ENCODE measurements at regions not wholly inside any gene's neighbourhood (a gene's known extent, or its start where the extent isn't known, plus 50 kb on each side); places are given as distances from the start of the nearest gene placed in this dataset.

DNA sequence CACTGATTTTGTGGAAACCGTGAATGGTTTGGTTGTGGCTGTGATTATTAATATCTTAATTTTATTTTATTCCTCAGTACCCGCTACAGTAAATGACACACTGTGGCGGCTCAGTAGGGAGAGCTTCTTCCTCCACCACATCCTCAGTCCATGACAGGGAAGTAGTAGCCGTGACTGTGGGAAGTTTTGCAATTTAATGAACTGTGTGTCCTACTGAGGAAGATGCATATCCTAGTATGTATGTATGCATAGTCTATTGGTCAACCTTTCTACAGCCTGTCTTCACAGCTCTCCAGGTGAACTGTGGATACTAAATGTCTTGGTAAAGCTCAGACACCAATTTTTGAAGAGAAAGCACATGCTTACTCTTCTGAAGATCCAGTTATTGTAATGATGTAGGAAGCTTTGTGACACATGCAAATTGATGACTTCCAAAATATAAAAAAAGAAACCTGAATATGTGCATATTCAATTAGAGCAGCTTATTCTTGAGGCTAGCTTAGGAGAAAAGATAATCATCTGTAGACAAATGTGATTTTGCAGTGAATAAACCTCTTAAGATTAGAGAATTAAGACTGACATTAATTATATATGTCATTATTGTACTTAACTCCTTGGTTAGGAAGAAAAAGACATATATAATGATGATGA, 384.3 kb upstream of the CNTNAP5 start:
- TF ChIP-seq, protein P1, sequence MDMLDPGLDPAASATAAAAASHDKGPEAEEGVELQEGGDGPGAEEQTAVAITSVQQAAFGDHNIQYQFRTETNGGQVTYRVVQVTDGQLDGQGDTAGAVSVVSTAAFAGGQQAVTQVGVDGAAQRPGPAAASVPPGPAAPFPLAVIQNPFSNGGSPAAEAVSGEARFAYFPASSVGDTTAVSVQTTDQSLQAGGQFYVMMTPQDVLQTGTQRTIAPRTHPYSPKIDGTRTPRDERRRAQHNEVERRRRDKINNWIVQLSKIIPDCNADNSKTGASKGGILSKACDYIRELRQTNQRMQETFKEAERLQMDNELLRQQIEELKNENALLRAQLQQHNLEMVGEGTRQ (IDR thresholded peaks at IDR 0.05): no peak
- TF ChIP-seq, protein P2, sequence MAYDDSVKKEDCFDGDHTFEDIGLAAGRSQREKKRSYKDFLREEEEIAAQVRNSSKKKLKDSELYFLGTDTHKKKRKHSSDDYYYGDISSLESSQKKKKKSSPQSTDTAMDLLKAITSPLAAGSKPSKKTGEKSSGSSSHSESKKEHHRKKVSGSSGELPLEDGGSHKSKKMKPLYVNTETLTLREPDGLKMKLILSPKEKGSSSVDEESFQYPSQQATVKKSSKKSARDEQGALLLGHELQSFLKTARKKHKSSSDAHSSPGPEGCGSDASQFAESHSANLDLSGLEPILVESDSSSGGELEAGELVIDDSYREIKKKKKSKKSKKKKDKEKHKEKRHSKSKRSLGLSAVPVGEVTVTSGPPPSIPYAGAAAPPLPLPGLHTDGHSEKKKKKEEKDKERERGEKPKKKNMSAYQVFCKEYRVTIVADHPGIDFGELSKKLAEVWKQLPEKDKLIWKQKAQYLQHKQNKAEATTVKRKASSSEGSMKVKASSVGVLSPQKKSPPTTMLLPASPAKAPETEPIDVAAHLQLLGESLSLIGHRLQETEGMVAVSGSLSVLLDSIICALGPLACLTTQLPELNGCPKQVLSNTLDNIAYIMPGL (CRISPR knock-in tag; IDR thresholded peaks at IDR 0.05; ENCODE audit: borderline replicate concordance): no peak
- TF ChIP-seq, protein P3, sequence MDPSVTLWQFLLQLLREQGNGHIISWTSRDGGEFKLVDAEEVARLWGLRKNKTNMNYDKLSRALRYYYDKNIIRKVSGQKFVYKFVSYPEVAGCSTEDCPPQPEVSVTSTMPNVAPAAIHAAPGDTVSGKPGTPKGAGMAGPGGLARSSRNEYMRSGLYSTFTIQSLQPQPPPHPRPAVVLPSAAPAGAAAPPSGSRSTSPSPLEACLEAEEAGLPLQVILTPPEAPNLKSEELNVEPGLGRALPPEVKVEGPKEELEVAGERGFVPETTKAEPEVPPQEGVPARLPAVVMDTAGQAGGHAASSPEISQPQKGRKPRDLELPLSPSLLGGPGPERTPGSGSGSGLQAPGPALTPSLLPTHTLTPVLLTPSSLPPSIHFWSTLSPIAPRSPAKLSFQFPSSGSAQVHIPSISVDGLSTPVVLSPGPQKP (IDR thresholded peaks at IDR 0.05; ENCODE audit: low read depth, low read length): no peak
- TF ChIP-seq BHLHE40 (IDR thresholded peaks at IDR 0.05; ENCODE audit: low read depth, low read length): no peak
- TF ChIP-seq, protein P4, sequence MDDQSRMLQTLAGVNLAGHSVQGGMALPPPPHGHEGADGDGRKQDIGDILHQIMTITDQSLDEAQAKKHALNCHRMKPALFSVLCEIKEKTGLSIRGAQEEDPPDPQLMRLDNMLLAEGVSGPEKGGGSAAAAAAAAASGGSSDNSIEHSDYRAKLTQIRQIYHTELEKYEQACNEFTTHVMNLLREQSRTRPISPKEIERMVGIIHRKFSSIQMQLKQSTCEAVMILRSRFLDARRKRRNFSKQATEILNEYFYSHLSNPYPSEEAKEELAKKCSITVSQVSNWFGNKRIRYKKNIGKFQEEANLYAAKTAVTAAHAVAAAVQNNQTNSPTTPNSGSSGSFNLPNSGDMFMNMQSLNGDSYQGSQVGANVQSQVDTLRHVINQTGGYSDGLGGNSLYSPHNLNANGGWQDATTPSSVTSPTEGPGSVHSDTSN (IDR thresholded peaks at IDR 0.05): no peak
- TF ChIP-seq CEBPB (IDR thresholded peaks at IDR 0.05): no peak
- no peak for TF ChIP-seq SMC3 (IDR thresholded peaks at IDR 0.05)
- TF ChIP-seq CBX2 (IDR thresholded peaks at IDR 0.05; ENCODE audit: borderline replicate concordance, low read depth): no peak
- TF ChIP-seq RAD21 (conservative IDR thresholded peaks at IDR 0.05 in 1 of 2, IDR thresholded peaks at IDR 0.05 in 1 of 2): no peak
- TF ChIP-seq HDAC2 (IDR thresholded peaks at IDR 0.05): no peak
- ATAC-seq: no peak
- CTCF ChIA-PET: no interaction called here
- POLR2A ChIA-PET: no interaction called here
- Histone ChIP-seq H3K9me3 (0 out of 3 replicates have a peak, but pooled peaks cover 2% of the 10 kb centered on the region), H3K4me3 (no peak overlapping the region), H3K4me1 (no peaks in the 10 kb centered on the region), H3K4me2 (no peak overlapping the region), H3K27ac (no peak overlapping the region)
- 1% methylated on average over 4 of the region's 4 CpGs for WGBS (ENCODE audit: missing lambda C conversion rate)
- DNase-seq (ENCODE audit: low read depth in 1 of 2, low spot score in 1 of 2): no peak
- no peak for FAIRE-seq

DNA sequence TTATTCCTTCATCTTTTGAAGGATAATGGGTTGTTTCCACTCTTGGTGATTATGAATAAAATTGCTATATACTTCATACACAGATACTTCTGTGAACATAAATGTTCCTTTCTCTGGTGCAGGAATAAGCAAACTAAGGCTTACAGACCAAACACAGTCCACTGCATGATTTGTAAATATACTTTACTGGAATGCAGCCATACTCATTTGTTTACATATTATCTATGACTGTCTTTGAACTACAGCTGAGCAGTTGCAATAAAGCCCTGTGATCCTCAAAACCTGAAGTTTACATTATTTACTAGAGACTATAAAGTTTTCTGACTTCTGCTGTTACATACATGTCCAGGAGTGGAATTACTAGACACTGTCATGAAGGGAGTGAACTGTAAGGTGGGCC, 381.0 kb upstream of the CNTNAP5 start:
- Histone ChIP-seq H3K27ac (no peak overlapping the region), H3K4me2 (no peak overlapping the region), H3K9me3 (0 out of 3 replicates have a peak, but pooled peaks cover 2% of the 10 kb centered on the region), H3K4me1 (no peaks in the 10 kb centered on the region), H3K4me3 (no peak overlapping the region)
- TF ChIP-seq JUNB (IDR thresholded peaks at IDR 0.05) (no peak), MAFK (IDR thresholded peaks at IDR 0.05; ENCODE audit: partially characterized antibody) (no peak), RARB (CRISPR knock-in tag; IDR thresholded peaks at IDR 0.05) (no peak), EHMT2 (IDR thresholded peaks at IDR 0.05; ENCODE audit: low read depth) (no peak), RFX5 (IDR thresholded peaks at IDR 0.05) (no peak)
- TF ChIP-seq, protein P5, sequence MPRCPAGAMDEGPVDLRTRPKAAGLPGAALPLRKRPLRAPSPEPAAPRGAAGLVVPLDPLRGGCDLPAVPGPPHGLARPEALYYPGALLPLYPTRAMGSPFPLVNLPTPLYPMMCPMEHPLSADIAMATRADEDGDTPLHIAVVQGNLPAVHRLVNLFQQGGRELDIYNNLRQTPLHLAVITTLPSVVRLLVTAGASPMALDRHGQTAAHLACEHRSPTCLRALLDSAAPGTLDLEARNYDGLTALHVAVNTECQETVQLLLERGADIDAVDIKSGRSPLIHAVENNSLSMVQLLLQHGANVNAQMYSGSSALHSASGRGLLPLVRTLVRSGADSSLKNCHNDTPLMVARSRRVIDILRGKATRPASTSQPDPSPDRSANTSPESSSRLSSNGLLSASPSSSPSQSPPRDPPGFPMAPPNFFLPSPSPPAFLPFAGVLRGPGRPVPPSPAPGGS (IDR thresholded peaks at IDR 0.05): no peak
- ATAC-seq: no peak
- no peak for FAIRE-seq
- DNase-seq (ENCODE audit: low read depth in 1 of 2, low spot score in 1 of 2): no peak
- CTCF ChIA-PET: no interaction called here
- POLR2A ChIA-PET: no interaction called here

DNA sequence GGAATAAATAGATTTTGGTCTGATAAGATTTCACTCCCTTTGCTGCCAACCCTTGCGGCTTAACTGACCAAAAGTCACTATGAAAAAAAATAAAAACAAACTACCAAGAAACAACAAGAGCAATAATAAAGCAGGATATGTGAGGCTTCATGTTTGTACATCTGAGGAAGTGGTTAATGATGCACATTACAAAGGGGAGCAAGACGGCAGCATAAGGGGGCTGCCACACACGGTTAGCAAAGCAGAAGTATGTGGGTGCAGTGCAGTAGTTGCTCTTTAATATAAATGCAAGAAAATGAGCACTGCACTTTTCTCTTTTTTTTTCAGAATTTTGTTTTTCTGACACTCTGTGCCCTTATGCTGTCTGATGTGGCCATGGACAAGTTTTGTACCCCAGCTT, 377.1 kb upstream of the CNTNAP5 start:
- ChIA-PET CTCF (no interaction called here), POLR2A (no interaction called here)
- WGBS (ENCODE audit: missing lambda C conversion rate): 8% methylated on average over 3 of the region's 3 CpGs
- no peak for DNase-seq (ENCODE audit: low read depth in 1 of 2, low spot score in 1 of 2)
- Histone ChIP-seq H3K4me2 (no peak overlapping the region), H3K9me3 (0 out of 3 replicates have a peak, but pooled peaks cover 2% of the 10 kb centered on the region), H3K4me3 (no peak overlapping the region), H3K27ac (no peak overlapping the region), H3K4me1 (no peaks in the 10 kb centered on the region)
- no peak for FAIRE-seq
- ATAC-seq: no peak
- no peak for TF ChIP-seq POLR2A (IDR thresholded peaks at IDR 0.05; ENCODE audit: low read length)
- TF ChIP-seq HOXB5 (CRISPR knock-in tag; IDR thresholded peaks at IDR 0.05): no peak
- TF ChIP-seq JUN (IDR thresholded peaks at IDR 0.05): no peak
- no peak for TF ChIP-seq NPAS2 (CRISPR knock-in tag; IDR thresholded peaks at IDR 0.05; ENCODE audit: borderline replicate concordance)
- no peak for TF ChIP-seq HOXA7 (CRISPR knock-in tag; IDR thresholded peaks at IDR 0.05)
- TF ChIP-seq RNF2 (IDR thresholded peaks at IDR 0.05; ENCODE audit: borderline replicate concordance, low read depth): no peak
- no peak for TF ChIP-seq SMC3 (IDR thresholded peaks at IDR 0.05)
- no peak for TF ChIP-seq GATA3 (IDR thresholded peaks at IDR 0.05; ENCODE audit: borderline replicate concordance)
- TF ChIP-seq MAFK (IDR thresholded peaks at IDR 0.05; ENCODE audit: partially characterized antibody): no peak
- no peak for TF ChIP-seq ZNF302 (CRISPR knock-in tag; IDR thresholded peaks at IDR 0.05)
- TF ChIP-seq HDAC2 (IDR thresholded peaks at IDR 0.05): no peak
- TF ChIP-seq, protein P2 (CRISPR knock-in tag; IDR thresholded peaks at IDR 0.05; ENCODE audit: borderline replicate concordance): no peak
- TF ChIP-seq SREBF2 (IDR thresholded peaks at IDR 0.05): no peak
